H9 (cell line): ENCODE measurements at regions not wholly inside any gene's neighbourhood (a gene's known extent, or its start where the extent isn't known, plus 50 kb on each side); places are given as distances from the start of the nearest gene placed in this dataset.

Experiments
- DNase-seq: peaks from one replicate; pipeline ENCODE4 v3.0.0-alpha.2; 2017
- H2AFZ ChIP-seq: one replicate; pipeline ENCODE4 v1.6.1; 2013; ENCODE audit warnings: mild to moderate bottlenecking, low read length, control low read depth, moderate library complexity
- H2AK5ac ChIP-seq: 2 replicates; pipeline ENCODE4 v1.6.1; 2013; ENCODE audit warnings: low read length, control low read depth, mixed read lengths; ENCODE audit not compliant: insufficient read length
- H2BK120ac ChIP-seq: one replicate; pipeline ENCODE4 v1.6.1; 2013; ENCODE audit warnings: low read depth, mild to moderate bottlenecking, low read length, control low read depth, inconsistent platforms; ENCODE audit not compliant: poor library complexity, severe bottlenecking
- H2BK12ac ChIP-seq: 2 replicates; pipeline ENCODE4 v1.6.1; 2013; ENCODE audit warnings: low read length, control low read depth, mixed read lengths, low read depth; ENCODE audit not compliant: insufficient read length
- H2BK15ac ChIP-seq: 2 replicates; pipeline ENCODE4 v1.6.1; 2013; ENCODE audit warnings: low read depth, low read length, control low read depth
- H2BK20ac ChIP-seq: one replicate; pipeline ENCODE4 v1.6.1; 2013; ENCODE audit warnings: low read depth, mild to moderate bottlenecking, low read length, control low read depth, inconsistent platforms; ENCODE audit not compliant: poor library complexity, severe bottlenecking
- H2BK5ac ChIP-seq: 2 replicates; pipeline ENCODE4 v1.6.1; 2013; ENCODE audit warnings: low read length, control low read depth, mixed read lengths; ENCODE audit not compliant: insufficient read length
- H3K14ac ChIP-seq: 2 replicates; pipeline ENCODE4 v1.6.1; 2013; ENCODE audit warnings: low read length, control low read depth; ENCODE audit not compliant: insufficient read depth
- H3K18ac ChIP-seq: 2 replicates; pipeline ENCODE4 v1.6.1; 2013; ENCODE audit warnings: low read depth, mild to moderate bottlenecking, mixed read lengths, low read length, control low read depth; ENCODE audit not compliant: insufficient read length
- H3K23ac ChIP-seq: 2 replicates; pipeline ENCODE4 v1.6.1; 2013; ENCODE audit warnings: low read length, control low read depth, mixed read lengths, low read depth; ENCODE audit not compliant: insufficient read length
- H3K23me2 ChIP-seq: 2 replicates; pipeline ENCODE4 v1.6.1; 2013; ENCODE audit warnings: low read depth, mild to moderate bottlenecking, mixed read lengths, low read length, control low read depth; ENCODE audit not compliant: insufficient read length, poor library complexity, severe bottlenecking
- H3K27ac ChIP-seq: 2 replicates; pipeline ENCODE4 v1.5.1; 2013; ENCODE audit warnings: low read length, control low read depth, mixed read lengths, low read depth; ENCODE audit not compliant: insufficient read length
- H3K27me3 ChIP-seq: 2 replicates; pipeline ENCODE4 v1.6.1; 2013; ENCODE audit warnings: low read length, control low read depth, inconsistent platforms; ENCODE audit not compliant: insufficient read depth
- H3K4ac ChIP-seq: 2 replicates; pipeline ENCODE4 v1.6.1; 2013; ENCODE audit warnings: low read depth, mild to moderate bottlenecking, control low read depth, inconsistent platforms, low read length, moderate library complexity
- H3K4me1 ChIP-seq: 2 replicates; pipeline ENCODE4 v1.6.1; 2013; ENCODE audit warnings: low read length, control low read depth, inconsistent platforms; ENCODE audit not compliant: insufficient read depth
- H3K4me2 ChIP-seq: 2 replicates; pipeline ENCODE4 v1.6.1; 2013; ENCODE audit warnings: low read length, control low read depth, mixed read lengths; ENCODE audit not compliant: insufficient read length, insufficient read depth
- H3K56ac ChIP-seq: 2 replicates; pipeline ENCODE4 v1.6.1; 2013; ENCODE audit warnings: low read depth, mild to moderate bottlenecking, mixed read lengths, low read length, control low read depth; ENCODE audit not compliant: insufficient read length
- H3K79me1 ChIP-seq: 2 replicates; pipeline ENCODE4 v1.6.1; 2013; ENCODE audit warnings: low read depth, mild to moderate bottlenecking, moderate library complexity, low read length, control low read depth, inconsistent platforms; ENCODE audit not compliant: insufficient read depth, poor library complexity, severe bottlenecking
- H3K79me2 ChIP-seq: 2 replicates; pipeline ENCODE4 v1.6.1; 2013; ENCODE audit warnings: low read length, control low read depth, inconsistent platforms; ENCODE audit not compliant: insufficient read depth
- H3K9ac ChIP-seq: 2 replicates; pipeline ENCODE4 v1.6.1; 2013; ENCODE audit warnings: low read length, control low read depth, mixed read lengths; ENCODE audit not compliant: insufficient read length; ENCODE audit errors: extremely low read depth
- H3K9me3 ChIP-seq: one replicate; pipeline ENCODE4 v1.6.1; 2013; ENCODE audit warnings: low read depth, low read length, inconsistent platforms; ENCODE audit not compliant: control insufficient read depth
- H3T11ph ChIP-seq: one replicate; pipeline ENCODE4 v1.6.1; 2013; ENCODE audit warnings: mild to moderate bottlenecking, low read length, control low read depth, inconsistent platforms
- H4K20me1 ChIP-seq: one replicate; pipeline ENCODE4 v1.6.1; 2013; ENCODE audit not compliant: control insufficient read depth, insufficient read length, insufficient read depth
- H4K5ac ChIP-seq: 2 replicates; pipeline ENCODE4 v1.6.1; 2013; ENCODE audit warnings: low read depth, mild to moderate bottlenecking, mixed read lengths, low read length, control low read depth; ENCODE audit not compliant: insufficient read length
- H4K8ac ChIP-seq: replicated peaks from 2 replicates; pipeline ENCODE4 v1.6.1; 2013; ENCODE audit warnings: low read length, control low read depth, mixed read lengths, low read depth; ENCODE audit not compliant: insufficient read length
- H4K91ac ChIP-seq: 2 replicates; pipeline ENCODE4 v1.6.1; 2013; ENCODE audit warnings: low read depth, mild to moderate bottlenecking, moderate library complexity, mixed read lengths, low read length, control low read depth; ENCODE audit not compliant: insufficient read length
- H3K27ac Mint-ChIP-seq, 3 experiments: 2 replicates in 2 of 3; 3 replicates in 1 of 3; pipeline ENCODE4 v1.8.0; 2020 to 2021; ENCODE audit warnings: mixed read lengths in 3 of 3, mild to moderate bottlenecking in 1 of 3, moderate library complexity in 1 of 3
- H3K27me3 Mint-ChIP-seq: 2 replicates; pipeline ENCODE4 v1.8.0; 2021; ENCODE audit warnings: low read depth, mild to moderate bottlenecking, moderate library complexity, mixed read lengths
- H3K36me3 Mint-ChIP-seq, 3 experiments: 2 replicates in 2 of 3; 3 replicates in 1 of 3; pipeline ENCODE4 v1.8.0; 2020 to 2021; ENCODE audit warnings: low read depth in 3 of 3, mixed read lengths in 3 of 3; ENCODE audit not compliant: insufficient read depth in 1 of 3
- H3K4me1 Mint-ChIP-seq, 2 experiments: 2 replicates each; pipeline ENCODE4 v1.8.0; 2020; ENCODE audit warnings: mixed read lengths in 2 of 2
- H3K4me3 Mint-ChIP-seq, 2 experiments: 2 replicates in 1 of 2; 3 replicates in 1 of 2; pipeline ENCODE4 v1.8.0; 2020 to 2021; ENCODE audit warnings: mild to moderate bottlenecking in 2 of 2, mixed read lengths in 2 of 2, moderate library complexity in 1 of 2
- H3K9me3 Mint-ChIP-seq, 2 experiments: 2 replicates in 1 of 2; 3 replicates in 1 of 2; pipeline ENCODE4 v1.8.0; 2020; ENCODE audit warnings: mild to moderate bottlenecking in 2 of 2, mixed read lengths in 2 of 2, moderate library complexity in 1 of 2
- CTCF ChIP-seq: fragments of 200-600 bp; sonication (generic); conservative IDR thresholded peaks from 3 replicates; pipeline ENCODE4 v1.8.0; 2021; ENCODE audit warnings: antibody characterized with exemption, mild to moderate bottlenecking
- WGBS: extraction: QIAGEN DNeasy Blood & Tissue Kit; methylation state at CpG from one replicate; pipeline ENCODE4 v1.1.7; 2013; ENCODE audit warnings: missing lambda C conversion rate, low lambda C conversion rate, mixed read lengths; ENCODE audit not compliant: insufficient read length; ENCODE audit errors: extremely low coverage; 5-methylcytosine and 5-hydroxymethylcytosine counted together

- H4K5ac ChIP-seq, result no peak overlapping the region
- no peak overlapping the region for H2AFZ ChIP-seq
- no peak overlapping the region for H3K27ac ChIP-seq
- H2BK12ac ChIP-seq, result no peak overlapping the region
- H3K18ac ChIP-seq, result no peak overlapping the region
- no peak overlapping the region for H3T11ph ChIP-seq
- no peaks in the 10 kb centered on the region for H3K27me3 Mint-ChIP-seq
- H3K79me1 ChIP-seq, result no peaks in the 10 kb centered on the region
- H3K9me3 ChIP-seq, result no peaks in the 10 kb centered on the region
- no peak overlapping the region for H2BK20ac ChIP-seq
- no peak overlapping the region for H3K23ac ChIP-seq
- H3K4me3 Mint-ChIP-seq, result no peak overlapping the region
- WGBS, result no CpG with 5 or more reads among the region's 2 CpGs
- H3K9ac ChIP-seq, result no peak overlapping the region
- H4K8ac ChIP-seq, result no peak overlapping the region
- no peak overlapping the region; a peak in 1 of 7 replicates for H3K27ac Mint-ChIP-seq
- DNase-seq, result no peak
- no peaks in the 10 kb centered on the region for H3K27me3 ChIP-seq
- no peak overlapping the region for H2BK15ac ChIP-seq
- H3K4ac ChIP-seq, result no peak overlapping the region
- no peaks in the 10 kb centered on the region; a peak in 2 of 5 replicates for H3K9me3 Mint-ChIP-seq
- H3K36me3 Mint-ChIP-seq, result no peaks in the 10 kb centered on the region
- H2AK5ac ChIP-seq, result no peak overlapping the region
- H3K4me1 Mint-ChIP-seq, result peaks cover 11 to 13% of the 10 kb centered on the region in 2 experiments
- no peak for TF ChIP-seq CTCF
- no peaks in the 10 kb centered on the region for H4K20me1 ChIP-seq
- no peak overlapping the region for H2BK120ac ChIP-seq
- no peaks in the 10 kb centered on the region; the same call in 1 of the 2 replicates for H3K4me1 ChIP-seq
- H3K79me2 ChIP-seq, result no peaks in the 10 kb centered on the region
- no peak overlapping the region for H4K91ac ChIP-seq
- no peak overlapping the region for H3K14ac ChIP-seq
- no peak overlapping the region for H2BK5ac ChIP-seq
- no peak overlapping the region for H3K56ac ChIP-seq
- no peaks in the 10 kb centered on the region for H3K23me2 ChIP-seq
- H3K4me2 ChIP-seq, result no peak overlapping the region
Measured at GRCh38 chr18:68103561-68103960, 587.0 kb upstream of the DSEL start.
